ENCODE measurements at regions not wholly inside any gene's neighbourhood (a gene's known extent, or its start where the extent isn't known, plus 50 kb on each side); places are given as distances from the start of the nearest gene placed in this dataset.
"Not testable (repeated sequence)": the region's sequence is repeated elsewhere in the genome, so short reads cannot be mapped to it uniquely, and the experiment has no call there.

DNA sequence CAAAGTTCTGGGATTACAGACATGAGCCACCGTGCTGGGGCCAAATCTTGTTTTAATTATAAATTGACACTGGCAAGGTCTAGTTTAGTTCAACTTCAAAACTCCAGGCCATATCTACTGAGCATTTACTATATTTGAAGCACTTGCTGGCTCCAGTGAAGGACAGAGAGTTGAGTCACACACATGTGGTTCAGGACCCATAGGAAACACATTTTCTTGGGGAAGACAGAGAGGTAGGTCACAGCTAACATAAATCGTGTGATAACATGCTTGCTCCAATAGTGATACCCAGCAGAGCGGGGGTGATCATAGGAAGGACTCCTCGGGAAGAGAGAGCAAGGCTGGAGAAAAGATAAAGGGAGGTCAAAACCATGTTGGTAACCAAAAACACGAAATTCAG is 170.6 kb upstream of the TSC22D1 start:
- DNase-seq: no peak

DNA sequence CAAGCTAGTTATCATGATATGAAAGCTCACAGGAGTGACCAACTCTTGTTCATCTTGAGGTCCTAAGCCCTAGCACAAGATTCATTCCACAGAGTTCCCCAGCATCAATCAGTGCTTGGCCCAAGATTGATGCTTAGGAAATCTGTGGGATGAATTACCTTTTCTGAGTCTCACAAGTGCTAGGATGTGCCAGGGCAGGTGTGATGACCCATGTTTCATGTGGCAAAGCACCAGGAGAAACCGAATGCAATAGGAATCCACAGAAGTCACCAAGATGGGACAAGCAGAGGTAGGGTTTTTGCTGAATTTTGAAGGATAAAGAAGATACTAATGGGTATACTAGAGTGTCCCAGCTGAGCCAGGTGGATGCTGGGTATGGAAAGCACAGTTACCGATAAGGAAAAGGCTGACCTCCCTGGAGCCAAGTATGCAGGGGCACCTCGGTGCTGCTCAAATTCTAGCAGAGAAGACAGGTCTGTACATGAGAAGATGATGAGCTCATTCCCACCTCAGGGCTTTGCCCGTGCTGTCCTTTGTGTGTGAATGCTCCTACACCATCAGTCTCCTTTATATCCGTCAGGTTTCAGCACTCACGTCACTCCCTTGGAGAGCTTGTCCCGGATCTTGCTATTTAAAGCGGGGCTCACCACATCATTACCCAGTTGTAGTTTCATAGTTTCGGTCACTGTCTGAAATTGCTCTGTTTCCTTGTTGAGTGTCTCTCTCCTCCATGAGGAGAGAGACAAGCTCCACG is 168.9 kb upstream of the TSC22D1 start:
- no peak for DNase-seq

DNA sequence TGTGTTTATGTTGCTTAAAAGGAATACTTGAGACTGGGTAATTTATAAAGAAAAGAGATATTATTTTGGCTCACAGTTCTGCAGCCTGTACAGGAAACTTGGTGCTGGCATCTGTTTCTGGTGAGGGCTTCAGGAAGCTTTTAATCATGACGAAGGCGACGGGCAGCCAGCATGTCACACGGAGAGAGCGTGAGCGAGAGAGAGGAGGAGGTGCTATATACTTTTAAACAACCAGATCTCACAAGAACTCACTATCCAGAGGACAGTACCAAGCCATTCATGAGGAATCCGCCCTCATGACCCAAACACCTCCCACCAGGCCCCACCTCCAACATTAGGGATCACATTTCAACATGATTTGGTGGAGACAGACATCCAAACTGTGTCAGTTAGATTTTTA is 163.4 kb upstream of the TSC22D1 start:
- no peak for DNase-seq

DNA sequence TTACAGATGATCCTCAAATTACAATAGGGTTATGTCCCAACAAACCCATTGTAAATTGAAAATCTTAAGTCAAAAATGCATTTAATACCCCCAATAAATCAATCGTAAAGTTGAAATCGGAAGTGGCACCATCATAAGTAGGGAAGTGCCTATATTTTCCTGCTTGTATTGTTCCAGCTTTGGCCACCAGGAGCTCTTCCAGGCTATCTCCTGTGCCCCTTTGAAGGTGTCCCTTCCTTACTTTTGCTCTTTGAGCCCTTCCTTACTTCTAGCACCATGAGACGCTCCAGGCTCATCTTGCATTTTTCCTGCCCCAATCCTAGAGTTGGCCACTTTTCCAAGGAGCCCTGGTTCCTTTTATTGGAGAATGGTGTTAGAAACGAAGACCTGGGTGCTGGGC is 163.0 kb upstream of the TSC22D1 start:
- DNase-seq: no peak

DNA sequence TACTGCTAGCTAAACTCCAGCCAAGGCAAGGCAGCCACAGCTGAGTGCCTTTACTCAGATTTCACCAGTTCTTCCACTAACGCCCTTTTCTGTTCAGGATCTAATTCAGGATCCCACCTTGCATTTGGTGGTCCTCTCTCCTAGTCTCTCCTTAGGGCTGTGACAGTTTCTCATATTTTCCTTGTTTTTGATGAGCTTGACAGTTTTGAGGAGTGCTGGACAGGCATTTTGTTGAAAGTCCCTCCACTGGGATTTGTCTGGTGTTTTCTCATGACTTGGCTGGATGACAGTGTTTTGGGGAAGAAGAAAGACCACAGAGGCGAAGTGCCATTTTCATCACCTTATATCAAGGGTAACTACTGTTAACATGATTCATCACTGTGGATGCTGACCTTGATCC is 162.3 kb upstream of the TSC22D1 start:
- DNase-seq: no peak

DNA sequence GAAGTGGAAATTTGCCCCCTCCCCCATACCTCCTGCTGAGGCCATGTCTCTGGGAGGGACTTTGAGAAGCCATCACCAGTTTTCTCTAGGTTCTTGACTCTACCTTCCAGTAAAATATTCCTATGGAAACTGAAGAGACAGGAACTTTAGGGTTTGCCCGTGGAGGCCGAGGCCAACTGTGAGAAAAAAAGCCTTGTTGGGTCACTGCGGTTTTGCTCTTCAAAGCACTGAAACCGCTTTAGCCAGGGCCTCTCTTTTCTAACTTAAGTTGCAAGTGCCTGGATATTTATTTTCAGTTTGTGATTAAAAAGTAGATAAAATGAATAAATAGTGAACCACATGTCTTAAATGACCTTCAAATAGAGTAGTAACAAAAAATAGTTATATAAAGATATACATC is 159.7 kb upstream of the TSC22D1 start:
- no peak for DNase-seq

DNA sequence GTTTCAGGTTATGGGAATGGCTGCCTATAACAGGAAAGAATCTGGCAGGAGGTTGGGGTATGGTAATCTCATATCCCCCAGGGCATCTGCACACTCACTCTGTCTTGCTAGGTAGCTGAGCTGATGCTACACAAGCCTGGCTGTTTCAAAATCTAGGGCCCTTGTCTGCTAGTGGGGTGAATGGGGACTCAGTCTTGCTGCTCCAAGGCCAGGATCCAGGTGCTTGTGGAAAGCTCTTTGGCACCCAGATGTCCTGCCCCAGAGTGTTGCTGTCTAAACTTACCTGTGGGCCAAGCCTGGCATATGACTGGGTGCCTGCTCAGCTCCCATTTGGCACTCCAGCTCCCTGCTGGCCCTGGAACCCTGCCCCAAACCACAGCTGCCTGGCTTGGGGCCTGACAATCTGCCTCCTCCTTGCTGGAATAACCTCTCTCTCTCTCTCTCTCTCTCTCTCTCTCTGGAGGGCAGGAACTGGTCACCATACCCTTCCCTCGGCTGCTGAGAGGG is 158.1 kb upstream of the TSC22D1 start:
- DNase-seq: peak; percentile 35

DNA sequence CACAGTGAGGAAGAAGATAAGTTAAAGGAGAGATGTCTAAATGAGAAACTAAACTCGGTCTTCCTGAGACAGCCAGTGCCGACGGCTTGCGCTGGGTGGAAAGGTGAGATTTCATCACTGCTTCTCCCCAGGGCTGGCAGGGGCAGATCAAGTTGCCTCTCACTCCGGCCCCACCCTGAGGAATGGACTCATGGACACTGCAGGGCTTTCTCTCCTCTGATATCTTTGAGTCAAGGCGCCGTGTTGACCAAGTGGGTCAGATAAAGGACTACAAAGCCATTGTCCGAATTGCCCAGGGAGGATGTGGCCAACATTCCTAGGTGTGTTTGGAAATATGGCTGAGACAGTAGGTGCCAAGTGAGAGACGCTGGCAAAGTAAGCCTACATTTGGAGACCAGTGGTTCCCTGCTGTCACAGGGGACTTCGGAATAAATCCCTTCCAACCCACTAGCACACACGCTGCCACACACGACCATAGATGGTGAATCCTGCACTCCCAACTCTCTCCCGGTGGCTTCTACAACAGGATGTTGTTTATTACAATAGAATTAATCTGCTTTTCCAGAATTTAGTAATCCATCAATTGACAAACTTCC is 156.5 kb upstream of the TSC22D1 start:
- no peak for DNase-seq

DNA sequence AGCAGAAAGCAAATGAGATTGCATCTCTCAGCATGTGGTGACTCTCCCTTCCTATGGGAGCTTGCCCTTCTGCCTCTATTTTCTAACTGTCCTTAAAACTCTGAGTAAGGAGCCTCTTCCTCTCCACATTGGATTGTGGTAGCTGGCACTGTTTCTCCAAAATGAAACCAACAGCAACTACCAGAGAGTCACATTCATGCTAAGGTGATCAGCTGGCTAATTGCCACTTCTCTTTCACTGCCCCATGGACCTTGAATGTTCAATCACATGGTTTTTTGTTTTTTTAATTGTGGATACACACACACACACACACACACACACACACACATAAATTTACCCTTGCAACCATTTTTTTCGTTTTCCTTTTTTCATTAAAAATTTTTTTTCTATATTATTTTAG is 154.7 kb upstream of the TSC22D1 start:
- DNase-seq: no peak

DNA sequence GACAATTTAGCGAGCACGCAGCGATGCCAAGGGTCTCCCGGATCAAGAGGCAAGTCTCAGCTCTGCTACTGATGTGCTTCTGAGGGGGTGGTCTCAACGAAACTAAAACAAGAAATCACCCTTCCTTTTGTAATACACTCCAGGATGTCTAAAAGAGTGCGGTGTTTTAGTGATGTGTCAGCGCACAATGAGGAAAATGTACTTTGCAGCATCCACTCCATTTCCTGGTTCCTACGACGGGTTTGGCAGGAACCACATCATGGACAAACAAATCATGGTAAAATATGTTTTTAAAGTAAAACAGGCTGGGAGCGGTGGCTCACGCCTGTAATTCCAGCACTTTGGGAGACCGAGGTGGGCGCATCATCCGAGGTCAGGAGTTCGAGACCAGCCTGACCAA is 154.0 kb upstream of the TSC22D1 start:
- DNase-seq: no peak

DNA sequence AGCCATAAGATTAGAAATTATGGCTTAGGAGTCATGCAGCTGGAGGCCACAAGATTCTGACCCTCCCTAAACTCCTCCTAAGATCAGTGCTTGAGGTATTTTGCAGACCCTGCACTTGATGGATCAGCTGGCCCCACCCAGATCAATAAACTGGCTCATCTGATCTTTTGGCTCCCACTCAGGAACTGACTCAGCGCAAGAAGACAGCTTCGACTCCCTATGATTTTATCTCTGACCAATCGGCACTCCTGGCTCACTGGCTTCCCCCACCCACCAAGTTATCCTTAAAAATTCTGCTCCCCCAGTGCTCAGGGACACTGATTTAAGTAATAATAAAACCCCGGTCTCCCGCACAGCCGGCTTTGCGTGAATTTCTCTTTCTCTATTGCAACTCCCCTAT is 151.5 kb upstream of the TSC22D1 start:
- DNase-seq: not testable (repeated sequence)

DNA sequence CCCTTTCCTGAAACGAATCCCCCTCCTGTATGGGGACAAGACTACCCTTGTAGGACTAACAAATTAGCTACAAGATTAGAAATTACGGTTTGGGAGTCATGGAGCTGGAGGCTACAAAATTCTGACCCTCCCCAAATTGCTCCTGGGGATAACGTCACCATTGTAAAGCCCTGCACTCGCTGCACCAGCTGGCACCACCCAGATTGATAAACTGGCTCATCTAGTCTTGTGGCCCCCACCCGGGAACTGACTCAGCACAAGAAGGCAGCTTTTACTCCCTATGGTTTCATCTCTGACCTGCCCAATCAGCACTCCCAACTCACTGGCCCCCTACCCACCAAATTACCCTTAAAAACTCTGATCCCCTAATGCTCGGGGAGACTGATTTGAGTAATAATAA is 150.6 kb upstream of the TSC22D1 start:
- no peak for DNase-seq

DNA sequence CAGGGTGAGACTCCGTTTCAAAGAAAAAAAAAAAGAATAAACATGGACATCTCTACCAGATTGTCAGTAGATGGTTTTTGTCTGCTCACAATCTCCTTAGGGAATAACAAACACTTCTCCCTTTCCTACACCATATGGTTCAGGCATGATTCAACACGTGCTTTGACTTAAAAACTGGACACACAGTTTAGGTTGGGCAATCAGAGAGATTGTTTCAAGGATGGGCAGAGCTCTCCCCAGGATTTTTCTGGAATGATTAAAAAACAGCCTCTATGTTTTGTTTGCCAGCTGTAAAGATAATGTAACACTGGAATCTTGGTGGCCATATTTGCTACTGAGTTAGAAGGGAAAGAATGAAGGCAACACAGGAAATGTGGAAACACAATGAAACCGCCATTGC is 150.1 kb upstream of the TSC22D1 start:
- DNase-seq: no peak

DNA sequence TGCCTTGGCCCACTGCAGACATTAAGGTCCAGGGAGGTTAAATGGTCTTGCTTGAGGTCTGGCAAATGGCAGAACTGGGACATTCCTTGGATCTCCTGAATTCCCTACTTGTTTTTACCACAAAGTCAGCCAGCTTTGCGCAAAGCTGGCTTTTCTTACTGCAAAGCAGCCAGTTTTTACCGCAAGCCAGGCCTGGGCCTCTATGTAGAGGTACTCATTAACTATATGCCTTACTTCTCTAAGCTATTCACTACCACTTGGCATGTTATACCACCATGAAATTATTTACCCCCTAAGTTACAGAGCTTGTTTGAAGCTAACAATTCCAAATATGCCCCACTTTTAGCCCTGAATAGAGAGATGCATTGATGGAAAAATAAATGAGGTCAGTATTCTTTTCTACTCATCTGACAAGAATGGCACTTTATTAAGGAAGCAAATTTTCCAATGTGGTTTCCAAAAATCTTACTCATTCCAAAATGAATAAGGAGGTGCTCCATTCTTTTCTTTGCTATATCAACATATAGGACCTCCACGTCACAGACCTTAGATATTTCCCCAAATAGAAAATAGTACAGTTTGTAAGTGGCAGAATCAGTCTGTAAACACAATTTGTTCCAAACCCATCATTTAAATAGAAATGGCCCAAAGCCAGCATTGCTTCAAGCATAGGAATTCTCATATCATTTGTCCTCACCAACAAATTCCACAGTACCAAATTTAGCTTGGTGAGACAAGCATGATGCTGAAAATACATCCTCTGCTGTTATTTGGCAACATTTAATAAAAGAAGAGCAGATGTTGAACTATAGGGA is 143.9 kb upstream of the TSC22D1 start:
- no peak for DNase-seq

DNA sequence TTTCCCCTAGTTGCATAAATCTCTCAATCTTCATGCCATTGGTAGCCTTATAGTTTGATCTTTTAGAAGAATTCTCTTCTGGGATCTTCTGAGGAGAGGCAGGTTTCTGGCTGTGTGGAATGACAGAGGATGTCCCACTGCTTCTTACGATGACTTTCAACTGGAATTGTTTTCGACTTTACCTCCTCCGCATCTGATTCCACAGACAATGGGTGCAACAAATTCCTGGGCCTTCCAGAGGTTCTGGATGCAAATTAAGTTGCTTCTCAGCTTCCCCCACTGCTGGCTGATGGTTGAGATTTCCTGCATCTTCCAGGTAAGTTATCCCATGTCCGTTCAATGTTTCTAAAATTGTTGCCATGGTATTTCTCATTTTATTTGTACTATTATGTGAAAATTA is 142.3 kb upstream of the TSC22D1 start:
- DNase-seq: no peak

DNA sequence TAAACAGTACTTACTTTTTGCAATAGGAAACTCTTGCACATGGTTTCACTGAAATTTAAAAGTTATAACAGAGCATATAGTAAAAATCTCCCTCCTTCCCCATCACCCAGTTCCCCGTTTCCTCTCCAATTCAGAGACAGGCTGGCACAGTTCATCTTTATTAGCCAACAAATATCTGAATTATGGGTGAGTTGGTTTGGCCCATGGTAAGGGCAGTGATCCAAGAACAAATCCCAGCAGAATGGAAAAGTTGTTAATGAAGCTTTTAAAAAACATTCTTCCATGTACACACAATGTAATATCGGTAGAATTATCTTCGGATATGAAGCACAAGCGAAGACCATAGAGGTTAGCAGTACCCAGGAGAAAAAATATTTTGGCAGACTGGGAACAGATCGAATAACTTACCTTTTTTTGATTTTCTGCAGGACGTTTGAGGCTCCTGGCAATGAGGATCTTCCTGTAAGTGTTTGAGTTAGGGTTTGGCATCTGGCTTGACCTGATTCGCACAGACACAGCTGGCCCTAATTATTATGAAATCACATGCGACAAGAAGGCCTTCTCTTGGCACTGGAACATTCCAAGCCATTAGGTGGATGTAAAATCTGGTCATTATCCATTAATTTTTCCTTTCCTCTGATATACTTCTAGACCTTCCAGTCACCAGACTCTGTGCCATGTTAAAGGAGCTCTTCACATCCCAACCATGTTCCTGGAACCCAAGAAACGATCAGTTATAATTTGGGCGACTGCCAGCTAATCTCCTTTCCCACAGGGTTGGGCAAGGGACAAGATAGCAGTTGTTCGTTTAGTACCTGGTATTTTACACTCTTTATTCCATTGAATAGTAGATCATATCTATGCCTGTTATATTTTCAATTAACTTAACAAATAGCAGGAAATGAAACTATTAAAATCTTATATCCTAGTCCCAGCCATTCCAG is 139.4 kb upstream of the TSC22D1 start:
- no peak for DNase-seq

DNA sequence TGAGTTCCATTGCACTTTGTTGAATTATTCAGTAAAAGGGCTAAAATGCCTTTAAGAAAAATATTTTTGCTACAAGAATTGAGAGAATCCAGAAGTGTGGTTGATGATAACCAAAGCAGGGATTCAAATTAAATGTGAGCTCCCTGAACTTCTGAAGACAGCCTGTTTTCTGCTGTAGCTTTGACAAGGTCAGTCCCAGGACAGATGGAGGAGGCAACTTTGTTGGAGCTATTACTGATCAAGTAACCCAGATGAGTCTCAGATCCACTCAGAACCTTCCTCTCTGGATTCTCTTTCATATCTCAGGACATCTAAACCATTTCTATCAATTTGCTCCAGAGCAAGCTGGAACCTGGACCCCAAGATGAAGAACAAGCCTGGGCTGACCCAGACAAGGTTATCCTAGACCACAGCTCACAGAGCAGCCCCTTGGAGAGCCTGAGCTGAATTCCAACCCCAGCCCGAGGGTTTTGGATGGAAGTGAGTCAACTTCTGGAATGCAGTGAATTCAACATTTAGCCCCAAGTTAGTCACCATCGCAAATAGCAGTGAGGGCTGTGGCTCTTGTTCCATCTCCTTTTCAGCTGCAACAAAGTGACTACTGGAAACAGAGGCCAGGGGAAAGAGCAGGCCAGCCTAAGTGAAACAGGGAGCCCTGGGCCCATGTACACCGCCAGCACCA is 137.8 kb upstream of the TSC22D1 start:
- no peak for DNase-seq

DNA sequence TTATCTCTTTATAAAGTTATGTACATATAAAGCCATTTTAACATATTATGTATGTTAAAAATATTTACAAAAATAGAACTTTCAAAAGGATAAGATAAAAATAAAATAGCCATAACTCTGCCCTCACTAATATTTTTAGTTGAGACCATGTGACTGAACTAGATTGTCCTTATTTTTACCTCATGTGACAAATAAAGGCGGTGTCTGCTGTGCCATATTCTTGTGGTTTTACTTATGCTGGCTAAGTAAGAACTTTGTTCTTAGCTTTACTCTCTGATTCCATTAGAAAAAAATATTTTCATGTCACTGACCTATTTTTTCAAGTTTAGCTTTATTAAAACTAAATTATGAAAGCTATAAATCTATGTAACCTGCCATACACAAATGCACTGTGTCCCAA is 135.6 kb upstream of the TSC22D1 start:
- DNase-seq: no peak

DNA sequence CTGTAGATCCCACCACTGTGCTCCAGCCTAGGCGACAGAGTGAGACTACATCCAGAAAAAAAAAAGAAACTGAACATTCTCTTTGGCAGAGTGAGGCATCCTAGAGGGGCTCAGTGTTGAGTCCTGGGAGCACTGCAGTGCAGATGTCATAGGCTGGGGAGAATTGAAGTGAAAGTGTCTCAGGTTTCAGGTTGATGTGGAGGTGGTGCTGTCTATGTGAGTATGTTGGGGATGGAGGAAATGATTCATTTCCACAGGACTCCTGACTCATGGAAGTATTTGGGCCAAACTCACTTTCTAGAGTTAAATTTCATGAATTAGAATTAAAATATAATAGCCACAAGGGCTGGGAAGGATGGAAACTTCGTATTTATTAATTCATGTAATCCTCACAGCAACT is 134.4 kb upstream of the TSC22D1 start:
- no peak for DNase-seq

DNA sequence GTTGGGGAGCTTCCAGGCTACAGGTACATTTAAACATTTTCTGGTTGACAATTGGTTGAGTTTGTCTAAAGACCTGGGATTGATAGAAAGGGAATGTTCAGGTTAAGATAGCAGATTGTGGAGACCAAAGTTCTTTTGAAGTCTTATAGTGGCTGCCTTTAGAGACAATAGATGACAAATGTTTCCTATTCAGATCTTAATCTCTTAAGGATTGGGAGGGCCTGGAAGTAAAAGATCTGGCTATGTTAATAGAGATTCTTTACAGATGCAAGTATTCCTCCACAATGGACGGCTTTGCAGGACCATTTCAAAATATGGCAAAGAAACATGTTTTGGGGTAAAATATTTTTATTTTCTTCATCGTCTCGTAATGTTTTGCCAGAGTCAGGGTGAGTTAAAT is 128.7 kb upstream of the TSC22D1 start:
- not testable (repeated sequence) for DNase-seq

DNA sequence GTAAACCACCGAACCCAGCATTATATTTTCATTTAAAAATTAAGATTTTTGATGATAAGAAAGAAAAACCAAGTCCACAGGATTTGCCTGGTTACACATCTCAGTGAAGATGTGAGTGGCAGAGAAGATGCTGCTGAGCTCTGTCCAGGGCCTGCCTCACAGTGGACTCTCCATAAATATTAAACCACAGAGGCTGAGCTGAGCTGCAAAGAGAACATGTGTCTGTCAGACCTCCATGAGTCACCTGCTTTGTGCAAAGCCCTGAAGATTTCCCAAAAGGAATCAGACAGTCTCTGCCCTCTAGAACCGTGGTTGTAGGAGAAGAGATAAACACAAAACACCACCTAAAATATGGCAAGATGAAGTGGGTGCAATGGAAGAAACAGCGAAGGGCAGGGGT is 127.2 kb upstream of the TSC22D1 start:
- no peak for DNase-seq

DNA sequence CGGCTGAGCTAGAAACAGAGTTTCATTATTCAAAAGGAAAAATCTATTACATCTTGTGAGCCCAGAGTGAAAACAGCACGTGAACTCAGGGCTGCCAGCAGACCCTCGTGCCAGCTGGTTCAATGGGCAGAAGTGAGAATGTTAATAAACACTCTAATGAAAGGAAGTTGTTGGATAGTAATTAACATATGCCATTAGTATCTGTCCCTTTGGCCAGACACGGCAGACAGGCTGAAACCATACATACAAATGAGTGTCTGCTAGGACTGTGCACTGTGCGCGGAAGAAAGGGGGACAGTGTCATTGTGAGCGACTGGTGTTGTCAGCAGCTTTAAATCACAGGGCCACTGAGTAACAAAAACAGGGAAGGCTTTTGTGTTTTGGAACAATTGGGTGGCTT is 121.9 kb upstream of the TSC22D1 start:
- no peak for DNase-seq
